ENCODE measurements at regions not wholly inside any gene's neighbourhood (a gene's known extent, or its start where the extent isn't known, plus 50 kb on each side); places are given as distances from the start of the nearest gene placed in this dataset.
A peak's percentile ranks its signal among the peaks of the same experiment; 100 is the strongest.

- TF ChIP-seq, protein P1, sequence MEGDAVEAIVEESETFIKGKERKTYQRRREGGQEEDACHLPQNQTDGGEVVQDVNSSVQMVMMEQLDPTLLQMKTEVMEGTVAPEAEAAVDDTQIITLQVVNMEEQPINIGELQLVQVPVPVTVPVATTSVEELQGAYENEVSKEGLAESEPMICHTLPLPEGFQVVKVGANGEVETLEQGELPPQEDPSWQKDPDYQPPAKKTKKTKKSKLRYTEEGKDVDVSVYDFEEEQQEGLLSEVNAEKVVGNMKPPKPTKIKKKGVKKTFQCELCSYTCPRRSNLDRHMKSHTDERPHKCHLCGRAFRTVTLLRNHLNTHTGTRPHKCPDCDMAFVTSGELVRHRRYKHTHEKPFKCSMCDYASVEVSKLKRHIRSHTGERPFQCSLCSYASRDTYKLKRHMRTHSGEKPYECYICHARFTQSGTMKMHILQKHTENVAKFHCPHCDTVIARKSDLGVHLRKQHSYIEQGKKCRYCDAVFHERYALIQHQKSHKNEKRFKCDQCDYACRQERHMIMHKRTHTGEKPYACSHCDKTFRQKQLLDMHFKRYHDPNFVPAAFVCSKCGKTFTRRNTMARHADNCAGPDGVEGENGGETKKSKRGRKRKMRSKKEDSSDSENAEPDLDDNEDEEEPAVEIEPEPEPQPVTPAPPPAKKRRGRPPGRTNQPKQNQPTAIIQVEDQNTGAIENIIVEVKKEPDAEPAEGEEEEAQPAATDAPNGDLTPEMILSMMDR (conservative IDR thresholded peaks at IDR 0.05; ENCODE audit: low read length): no peak
- no peak for DNase-seq (ENCODE audit: low read depth)
- H3K4me3 ChIP-seq (ENCODE audit: low read length): no peak overlapping the region
These were observed 64.4 kb upstream of the HPGD start for GRCh38 chr4:174586651-174587050.

GRCh38 chr4:174583056-174583455, 60.8 kb upstream of the HPGD start:
- DNase-seq (ENCODE audit: low read depth): no peak
- TF ChIP-seq, protein P1 (conservative IDR thresholded peaks at IDR 0.05; ENCODE audit: low read length): no peak
- no peak overlapping the region for H3K4me3 ChIP-seq (ENCODE audit: low read length)

- TF ChIP-seq, protein P1 (conservative IDR thresholded peaks at IDR 0.05; ENCODE audit: low read length): no peak
- no peak for DNase-seq (ENCODE audit: low read depth)
- no peak overlapping the region for H3K4me3 ChIP-seq (ENCODE audit: low read length)
These were observed 60.2 kb upstream of the HPGD start for GRCh38 chr4:174582463-174582862.

- DNase-seq (ENCODE audit: low read depth): no peak
- TF ChIP-seq, protein P1 (conservative IDR thresholded peaks at IDR 0.05; ENCODE audit: low read length): no peak
- H3K4me3 ChIP-seq (ENCODE audit: low read length): no peak overlapping the region
These were observed 59.6 kb upstream of the HPGD start for GRCh38 chr4:174581901-174582300.

GRCh38 chr4:174580597-174580996, 58.3 kb upstream of the HPGD start:
- TF ChIP-seq, protein P1 (conservative IDR thresholded peaks at IDR 0.05; ENCODE audit: low read length): no peak
- H3K4me3 ChIP-seq (ENCODE audit: low read length): no peak overlapping the region
- DNase-seq (ENCODE audit: low read depth): no peak

DNA sequence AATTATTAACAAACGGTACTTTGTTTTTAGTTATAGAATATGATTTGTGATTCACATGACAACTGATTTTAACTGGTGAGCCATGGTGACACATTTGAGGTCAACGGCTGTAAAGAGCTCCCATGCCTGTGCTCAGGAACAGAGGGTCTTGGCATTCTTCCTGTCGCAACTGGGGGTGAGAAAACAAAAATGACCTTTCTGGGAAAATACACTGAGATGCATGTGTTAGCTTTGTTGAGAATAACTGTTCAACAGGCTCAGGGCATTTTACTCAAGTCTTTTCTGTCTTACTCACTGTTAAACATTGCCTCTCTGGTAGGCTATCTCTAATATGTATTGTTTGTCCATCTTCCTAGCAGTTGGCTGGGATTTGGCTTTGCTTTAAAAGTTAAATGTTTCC, 57.1 kb upstream of the HPGD start:
- TF ChIP-seq, protein P1 (conservative IDR thresholded peaks at IDR 0.05; ENCODE audit: low read length): no peak
- H3K4me3 ChIP-seq (ENCODE audit: low read length): no peak overlapping the region
- no peak for DNase-seq (ENCODE audit: low read depth)

DNA sequence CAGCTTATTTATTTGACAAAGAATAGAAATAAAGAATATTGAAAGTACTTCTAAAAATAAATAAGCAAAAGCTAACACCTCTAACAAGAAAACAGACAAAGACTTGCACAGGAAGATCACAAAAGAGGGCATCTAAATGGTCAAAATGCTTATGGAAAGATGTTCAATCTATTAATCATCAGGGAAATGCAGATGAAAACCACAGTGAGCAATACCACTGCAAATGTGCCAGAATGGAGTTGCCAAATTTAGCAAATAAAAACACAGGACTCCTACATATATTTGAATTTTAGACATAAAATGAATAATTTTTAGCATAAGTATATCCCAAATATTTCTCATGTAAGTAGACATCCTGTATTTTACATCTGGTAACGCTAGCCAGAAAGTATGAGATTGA, 56.1 kb upstream of the HPGD start:
- TF ChIP-seq, protein P1 (conservative IDR thresholded peaks at IDR 0.05; ENCODE audit: low read length): no peak
- peak; percentile 15 for DNase-seq (ENCODE audit: low read depth)
- no peak overlapping the region for H3K4me3 ChIP-seq (ENCODE audit: low read length)
